ENCODE measurements at regions not wholly inside any gene's neighbourhood (a gene's known extent, or its start where the extent isn't known, plus 50 kb on each side); places are given as distances from the start of the nearest gene placed in this dataset.
A peak's percentile ranks its signal among the peaks of the same experiment; 100 is the strongest.
"Not testable (repeated sequence)": the region's sequence is repeated elsewhere in the genome, so short reads cannot be mapped to it uniquely, and the experiment has no call there.

DNA sequence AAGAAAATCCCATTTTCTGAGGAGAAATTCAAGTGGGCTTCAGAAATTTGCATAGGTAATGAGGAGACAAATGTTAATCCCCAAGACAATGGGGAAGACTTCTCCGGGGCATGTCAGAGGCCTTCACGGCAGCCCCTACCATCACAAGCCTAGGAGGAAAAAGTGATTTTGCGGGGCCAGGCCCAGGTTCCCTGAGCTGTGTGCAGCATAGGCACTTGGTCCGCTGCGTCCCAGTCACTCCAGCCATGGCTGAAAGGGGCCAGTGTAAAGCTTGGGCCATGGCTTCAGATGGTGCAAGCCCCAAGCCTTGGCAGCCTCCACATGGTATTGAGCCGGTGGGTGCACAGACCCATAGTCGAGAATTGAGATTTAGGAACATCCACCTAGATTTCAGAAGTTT, 570.7 kb downstream of the KCNA4 start:
- Mint-ChIP-seq H3K4me3 (no peak overlapping the region), H3K9me3 (no peaks in the 10 kb centered on the region), H3K36me3 (ENCODE audit: low read depth) (no peaks in the 10 kb centered on the region), H3K4me1 (ENCODE audit: low read depth) (no peaks in the 10 kb centered on the region), H3K27me3 (no peaks in the 10 kb centered on the region), H3K27ac (no peak overlapping the region)
- TF ChIP-seq, protein P1, sequence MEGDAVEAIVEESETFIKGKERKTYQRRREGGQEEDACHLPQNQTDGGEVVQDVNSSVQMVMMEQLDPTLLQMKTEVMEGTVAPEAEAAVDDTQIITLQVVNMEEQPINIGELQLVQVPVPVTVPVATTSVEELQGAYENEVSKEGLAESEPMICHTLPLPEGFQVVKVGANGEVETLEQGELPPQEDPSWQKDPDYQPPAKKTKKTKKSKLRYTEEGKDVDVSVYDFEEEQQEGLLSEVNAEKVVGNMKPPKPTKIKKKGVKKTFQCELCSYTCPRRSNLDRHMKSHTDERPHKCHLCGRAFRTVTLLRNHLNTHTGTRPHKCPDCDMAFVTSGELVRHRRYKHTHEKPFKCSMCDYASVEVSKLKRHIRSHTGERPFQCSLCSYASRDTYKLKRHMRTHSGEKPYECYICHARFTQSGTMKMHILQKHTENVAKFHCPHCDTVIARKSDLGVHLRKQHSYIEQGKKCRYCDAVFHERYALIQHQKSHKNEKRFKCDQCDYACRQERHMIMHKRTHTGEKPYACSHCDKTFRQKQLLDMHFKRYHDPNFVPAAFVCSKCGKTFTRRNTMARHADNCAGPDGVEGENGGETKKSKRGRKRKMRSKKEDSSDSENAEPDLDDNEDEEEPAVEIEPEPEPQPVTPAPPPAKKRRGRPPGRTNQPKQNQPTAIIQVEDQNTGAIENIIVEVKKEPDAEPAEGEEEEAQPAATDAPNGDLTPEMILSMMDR (IDR thresholded peaks at IDR 0.05): no peak
- intact Hi-C loops (cut with micrococcal nuclease): no loop called here
- CTCF ChIA-PET: no interaction called here
- ATAC-seq (no peak), DNase-seq (no peak)
- POLR2A ChIA-PET: no interaction called here

DNA sequence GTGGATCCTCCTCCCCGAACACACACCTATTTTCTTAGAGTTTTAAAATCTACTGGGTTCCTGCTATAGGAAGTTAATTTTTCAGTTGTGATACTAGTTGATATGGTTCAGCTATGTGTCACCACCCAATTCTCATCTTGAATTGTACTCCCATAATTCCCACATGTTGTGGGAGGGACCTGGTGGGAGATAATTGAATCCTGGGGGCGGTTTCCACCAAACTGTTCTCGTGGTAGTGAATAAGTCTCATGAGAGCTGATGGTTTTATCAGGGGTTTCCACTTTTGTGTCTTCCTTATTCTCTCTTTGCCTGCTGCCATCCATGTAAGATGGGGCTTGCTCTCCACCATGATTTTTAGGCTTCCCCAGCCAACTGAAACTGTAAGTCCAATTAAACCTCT, 571.6 kb downstream of the KCNA4 start:
- CTCF ChIA-PET; H3K27ac Mint-ChIP-seq; H3K36me3 Mint-ChIP-seq (ENCODE audit: low read depth): not testable (repeated sequence)

DNA sequence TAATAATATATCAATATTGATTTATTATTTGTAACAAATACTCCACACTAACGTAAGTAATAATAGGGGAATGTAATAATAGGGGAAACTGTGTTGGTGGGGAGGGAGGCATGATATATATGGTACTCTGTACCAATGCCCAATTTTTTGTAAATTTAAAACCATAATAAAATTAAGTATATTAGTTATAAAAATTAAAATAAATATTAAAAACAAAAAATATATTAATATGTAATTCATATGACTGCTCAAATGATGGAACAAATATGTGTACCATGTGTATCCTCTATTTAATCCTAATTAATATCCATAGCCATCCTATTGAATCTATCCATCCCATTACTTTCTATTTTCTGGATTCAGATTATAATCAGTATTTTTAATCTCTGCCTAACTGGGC, 578.0 kb downstream of the KCNA4 start:
- no peak overlapping the region for H3K27ac Mint-ChIP-seq
- TF ChIP-seq, protein P1 (IDR thresholded peaks at IDR 0.05): no peak
- no peaks in the 10 kb centered on the region for H3K36me3 Mint-ChIP-seq (ENCODE audit: low read depth)
- ATAC-seq (no peak), DNase-seq (no peak)
- ChIA-PET POLR2A (no interaction called here), CTCF (no interaction called here)
- intact Hi-C loops (cut with micrococcal nuclease): no loop called here
- no peaks in the 10 kb centered on the region for H3K27me3 Mint-ChIP-seq
- H3K9me3 Mint-ChIP-seq: peaks cover 2% of the 10 kb centered on the region
- no peak overlapping the region for H3K4me3 Mint-ChIP-seq
- no peaks in the 10 kb centered on the region for H3K4me1 Mint-ChIP-seq (ENCODE audit: low read depth)

More for the DNA sequence above, 571.6 kb downstream of the KCNA4 start:
- ATAC-seq; intact Hi-C loops (cut with micrococcal nuclease); DNase-seq; POLR2A ChIA-PET; H3K9me3 Mint-ChIP-seq; H3K4me1 Mint-ChIP-seq (ENCODE audit: low read depth); H3K27me3 Mint-ChIP-seq; H3K4me3 Mint-ChIP-seq: not testable (repeated sequence)

DNA sequence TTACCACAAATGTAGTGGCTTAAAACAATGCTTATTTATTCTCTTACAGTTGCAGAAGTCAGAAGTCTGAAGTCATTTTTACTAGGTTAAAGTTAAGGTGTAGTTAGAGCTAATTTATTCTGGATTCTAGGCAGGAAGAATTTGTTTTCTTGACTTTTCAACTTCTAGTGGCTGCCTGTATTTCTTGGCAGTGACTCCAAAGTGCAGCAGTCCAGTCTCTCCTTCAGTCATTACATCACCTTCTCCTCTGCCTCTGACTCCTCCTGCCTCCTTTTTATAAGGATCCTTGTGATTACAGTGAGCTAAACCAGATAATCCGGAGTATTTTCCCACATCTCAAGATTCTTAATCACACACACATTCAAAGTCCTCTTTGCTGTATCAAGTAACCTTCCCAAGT, 581.4 kb downstream of the KCNA4 start:
- Mint-ChIP-seq H3K4me3 (no peak overlapping the region), H3K4me1 (ENCODE audit: low read depth) (no peaks in the 10 kb centered on the region), H3K27me3 (no peaks in the 10 kb centered on the region), H3K36me3 (ENCODE audit: low read depth) (no peaks in the 10 kb centered on the region), H3K27ac (no peak overlapping the region), H3K9me3 (peaks cover 2% of the 10 kb centered on the region)
- POLR2A ChIA-PET: no interaction called here
- intact Hi-C loops (cut with micrococcal nuclease): no loop called here
- CTCF ChIA-PET: no interaction called here
- TF ChIP-seq, protein P1 (IDR thresholded peaks at IDR 0.05): no peak
- ATAC-seq: no peak
- no peak for DNase-seq

DNA sequence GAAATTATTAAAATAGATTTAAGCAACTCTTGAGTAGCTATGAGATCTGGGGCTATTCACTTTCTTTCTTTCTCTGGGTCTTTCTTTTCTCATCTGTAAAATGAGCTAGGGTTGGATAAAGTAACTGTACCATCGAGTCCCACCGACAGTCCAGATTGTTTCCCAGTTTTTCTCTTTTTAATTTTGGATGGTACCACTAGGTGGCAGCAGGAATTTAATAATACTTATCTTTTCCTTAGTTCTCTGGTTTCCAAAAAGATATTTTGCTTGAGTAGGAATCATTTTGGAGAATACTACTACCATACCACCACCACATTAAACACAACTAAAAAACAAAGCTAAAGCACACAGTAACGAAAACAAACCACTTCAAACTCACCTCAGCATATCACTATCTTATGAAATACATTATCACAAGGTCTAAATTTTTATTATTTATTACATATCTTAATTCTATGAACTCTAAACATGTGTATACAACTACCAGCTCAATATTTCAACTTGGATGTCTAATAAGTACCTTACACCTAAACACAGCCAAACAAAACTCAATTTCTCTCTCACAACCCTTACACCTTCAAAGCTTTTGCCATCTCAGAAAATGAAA, 584.0 kb downstream of the KCNA4 start:
- Mint-ChIP-seq H3K9me3 (peaks cover 2% of the 10 kb centered on the region), H3K27me3 (no peaks in the 10 kb centered on the region), H3K27ac (no peak overlapping the region), H3K4me1 (ENCODE audit: low read depth) (no peaks in the 10 kb centered on the region), H3K36me3 (ENCODE audit: low read depth) (no peaks in the 10 kb centered on the region), H3K4me3 (no peak overlapping the region)
- ATAC-seq (no peak), DNase-seq (no peak)
- POLR2A ChIA-PET: no interaction called here
- CTCF ChIA-PET: interaction anchor here (0.6 to 2.6 kb wide), 8 partner anchors 10 to 764 kb away, joined by 3 to 10 read pairs (median 4); no protein-coding TSS in a partner anchor
- intact Hi-C loops (cut with micrococcal nuclease): no loop called here
- TF ChIP-seq, protein P1 (IDR thresholded peaks at IDR 0.05): peak; percentile 49

DNA sequence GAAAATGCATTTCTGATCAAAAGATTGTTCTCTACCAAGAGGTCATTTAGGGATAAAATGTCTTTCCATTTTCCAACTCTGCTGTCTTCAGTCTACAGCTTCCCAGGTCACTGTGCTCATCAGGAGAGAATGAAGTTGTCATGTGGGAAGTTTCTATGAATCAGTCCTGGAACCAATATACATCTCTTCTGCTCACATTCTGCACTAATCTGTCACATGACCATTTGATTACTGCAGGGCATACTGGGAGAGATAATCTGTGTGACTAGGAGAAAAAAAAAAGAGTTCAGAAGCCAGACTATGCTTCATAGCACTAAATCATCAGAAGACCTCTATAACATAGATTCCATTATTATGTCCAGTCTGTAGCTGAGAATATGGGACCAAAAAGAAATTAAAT, 611.5 kb downstream of the KCNA4 start:
- POLR2A ChIA-PET: no interaction called here
- Mint-ChIP-seq H3K36me3 (ENCODE audit: low read depth) (no peaks in the 10 kb centered on the region), H3K4me3 (no peak overlapping the region), H3K27me3 (no peaks in the 10 kb centered on the region), H3K4me1 (ENCODE audit: low read depth) (no peaks in the 10 kb centered on the region), H3K9me3 (peaks cover 5% of the 10 kb centered on the region), H3K27ac (no peak overlapping the region)
- TF ChIP-seq, protein P1 (IDR thresholded peaks at IDR 0.05): no peak
- CTCF ChIA-PET: no interaction called here
- DNase-seq: no peak
- no peak for ATAC-seq
- intact Hi-C loops (cut with micrococcal nuclease): no loop called here

All from activated CD8-positive, alpha-beta T cell treated with anti-CD3 and anti-CD28 coated beads for 36 hours (primary cell).